SW 1271 (cell line): ENCODE measurements at regions not wholly inside any gene's neighbourhood (a gene's known extent, or its start where the extent isn't known, plus 50 kb on each side); places are given as distances from the start of the nearest gene placed in this dataset.
"Not testable (repeated sequence)": the region's sequence is repeated elsewhere in the genome, so short reads cannot be mapped to it uniquely, and the experiment has no call there.

Source experiments
- DNase-seq, 2 experiments: peaks; one replicate each; lab custom pipeline; 2025; lab: John Stamatoyannopoulos, UW

GRCh38 chr6:169926617-169927417 lies 175.4 kb downstream of the ERMARD start:
- DNase-seq, result no peak

DNA sequence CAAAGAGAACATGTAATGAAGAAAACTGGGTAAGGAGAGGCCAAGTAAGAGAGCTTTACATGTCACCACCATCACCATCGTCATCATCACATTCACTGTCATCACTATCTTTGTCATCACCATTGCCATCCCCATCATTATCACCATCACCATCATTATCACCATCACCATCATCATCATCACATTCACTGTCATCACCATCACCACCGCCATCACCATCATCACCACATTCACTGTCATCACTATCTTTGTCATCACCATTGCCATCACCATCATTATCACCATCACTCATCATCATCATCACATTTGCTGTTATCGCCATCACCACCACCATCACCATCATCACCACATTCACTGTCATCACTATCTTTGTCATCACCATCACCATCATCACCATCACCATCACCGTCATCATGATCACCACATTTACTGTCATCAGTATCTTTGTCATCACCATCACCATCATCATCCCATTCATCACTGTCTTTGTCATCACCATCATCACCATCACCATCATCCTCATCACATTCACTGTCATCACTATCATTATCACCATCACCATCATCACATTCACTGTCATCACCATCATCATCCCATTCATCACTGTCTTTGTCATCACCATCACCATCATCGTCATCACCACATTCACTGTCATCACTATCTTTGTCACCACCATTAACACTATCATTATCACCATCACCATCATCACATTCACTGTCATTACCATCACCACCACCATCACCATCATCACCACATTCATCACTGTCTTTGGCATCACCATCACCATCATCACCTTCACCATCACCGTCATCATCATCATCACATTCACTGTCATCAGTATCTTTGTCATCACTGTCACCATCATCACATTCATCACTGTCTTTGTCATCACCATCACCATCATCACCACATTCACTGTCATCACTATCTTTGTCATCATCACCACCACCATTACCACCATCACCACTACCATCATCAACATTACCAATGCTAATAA lies 172.3 kb downstream of the ERMARD start:
- no peak for DNase-seq

GRCh38 chr6:169921853-169922824 lies 170.7 kb downstream of the ERMARD start:
- DNase-seq, result no peak

GRCh38 chr6:169921217-169921616 lies 169.8 kb downstream of the ERMARD start:
- DNase-seq, result no peak

DNA sequence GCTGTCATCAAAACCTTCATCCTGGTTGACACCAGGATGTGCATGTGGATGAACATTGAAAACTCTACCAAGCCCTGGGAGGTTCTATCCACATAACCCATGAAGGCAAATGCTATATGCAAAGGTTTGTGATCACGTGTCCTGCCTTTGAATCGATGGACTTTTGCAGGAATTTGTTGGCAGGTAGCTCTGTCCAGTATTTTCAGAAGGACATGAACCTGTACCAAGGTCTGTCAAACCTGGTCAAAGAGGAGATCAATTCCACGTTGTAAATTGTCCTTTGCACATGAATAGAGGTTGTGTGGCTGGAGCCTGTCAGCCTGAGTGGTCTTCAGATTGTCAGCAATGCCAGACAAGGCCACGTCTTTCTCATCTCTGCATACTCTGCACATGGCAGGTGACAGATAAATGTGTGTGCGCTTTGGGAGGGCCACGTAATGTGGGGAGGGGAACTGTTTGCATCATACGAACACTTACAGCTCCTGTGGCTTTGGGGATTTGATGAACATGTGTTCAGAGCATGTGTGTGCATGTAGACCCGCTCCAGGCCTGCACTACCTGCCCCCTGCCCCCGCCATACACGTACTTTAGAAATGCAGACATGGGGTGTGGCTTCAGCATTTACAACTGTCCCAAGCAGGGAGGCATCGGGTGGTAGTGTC lies 169.1 kb downstream of the ERMARD start:
- no peak for DNase-seq

GRCh38 chr6:169918954-169919549 lies 167.6 kb downstream of the ERMARD start:
- DNase-seq, result no peak

DNA sequence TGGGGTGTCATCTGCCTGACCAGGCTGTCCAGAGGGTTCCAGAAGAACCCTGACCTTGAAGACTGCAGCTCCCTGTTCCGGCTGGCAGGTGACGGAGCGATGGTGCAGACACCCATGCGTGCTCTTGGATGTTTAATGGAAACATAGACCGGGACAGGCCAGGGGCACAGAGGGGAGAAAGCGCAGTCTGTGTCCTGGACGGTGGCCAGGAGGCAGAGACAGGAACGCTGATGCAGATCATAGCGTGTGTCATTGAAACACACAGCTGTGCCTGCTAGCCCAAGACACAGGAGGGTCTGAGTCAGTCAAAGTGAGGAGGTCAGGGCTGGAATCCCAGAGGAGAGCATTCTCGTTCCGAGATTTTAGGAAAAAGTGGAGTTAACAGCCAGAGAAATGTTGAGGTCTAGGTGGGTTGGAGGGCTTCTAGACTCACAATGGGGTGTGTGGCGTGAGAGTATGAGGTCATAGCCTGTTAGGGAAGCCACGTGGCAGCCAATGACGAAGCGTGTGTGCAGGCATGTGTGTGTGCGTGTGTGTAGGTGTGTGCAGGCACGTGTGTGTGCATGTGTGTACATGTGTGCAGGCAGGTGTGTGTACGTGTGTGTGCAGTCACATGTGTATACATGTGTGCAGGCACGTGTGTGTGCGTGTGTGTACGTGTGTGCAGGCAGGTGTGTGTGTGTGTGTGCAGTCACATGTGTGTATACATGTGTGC lies 167.0 kb downstream of the ERMARD start:
- DNase-seq, result no peak

DNA sequence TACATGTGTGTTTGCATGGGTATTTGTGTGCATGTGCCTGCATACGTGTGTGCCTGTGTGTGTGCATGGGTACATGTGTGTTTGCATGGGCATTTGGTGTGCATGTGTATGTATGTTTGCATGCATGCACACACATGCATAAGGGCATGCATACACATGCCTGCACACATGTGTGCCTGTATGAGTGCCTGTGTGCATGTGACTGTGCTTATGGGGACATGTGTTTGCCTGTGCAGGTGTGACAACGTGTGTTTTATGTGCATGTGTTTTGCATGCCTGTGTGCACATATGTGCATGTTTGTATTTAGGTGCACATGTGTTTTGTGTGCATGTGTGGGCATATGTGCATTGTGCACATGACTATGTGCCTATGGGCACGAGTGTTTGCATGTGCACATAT lies 165.7 kb downstream of the ERMARD start:
- DNase-seq, result no peak

DNA sequence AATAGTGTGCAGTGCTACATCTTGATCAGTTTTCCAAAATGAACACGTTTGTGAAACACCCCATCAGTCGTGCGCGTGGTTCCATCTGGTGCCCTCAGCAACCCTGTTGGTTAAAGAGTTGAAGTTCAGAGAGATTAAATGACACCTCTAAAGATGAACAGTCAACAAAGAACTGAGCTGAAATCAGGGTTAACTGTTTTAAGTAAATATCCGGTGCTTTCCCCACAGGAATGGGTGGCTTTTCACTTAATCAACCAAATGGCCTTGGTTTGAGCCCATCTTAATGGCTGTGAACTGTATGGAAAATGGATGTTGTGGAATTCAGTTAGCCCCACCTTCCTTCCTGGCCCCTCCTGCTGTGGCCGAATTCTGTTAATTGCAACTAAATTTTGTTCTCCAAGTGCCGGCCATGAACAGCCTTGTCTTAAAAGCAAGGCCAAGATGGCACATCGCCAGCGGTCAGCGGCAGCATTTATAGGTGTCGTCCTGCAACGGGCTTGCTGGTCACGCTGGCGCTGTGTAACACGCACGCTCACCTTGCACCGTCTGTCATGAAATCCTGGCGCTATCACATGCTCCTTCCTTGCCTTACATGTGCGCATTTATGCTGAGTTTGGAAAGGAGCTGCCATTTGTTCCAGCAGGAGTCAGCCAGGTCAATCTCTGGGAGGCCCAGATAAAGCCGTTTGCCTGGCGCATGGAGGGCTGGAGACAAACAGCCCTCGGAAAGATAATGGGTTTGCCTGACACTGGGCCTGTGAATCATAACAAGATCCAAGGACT lies 164.5 kb downstream of the ERMARD start:
- no peak for DNase-seq

DNA sequence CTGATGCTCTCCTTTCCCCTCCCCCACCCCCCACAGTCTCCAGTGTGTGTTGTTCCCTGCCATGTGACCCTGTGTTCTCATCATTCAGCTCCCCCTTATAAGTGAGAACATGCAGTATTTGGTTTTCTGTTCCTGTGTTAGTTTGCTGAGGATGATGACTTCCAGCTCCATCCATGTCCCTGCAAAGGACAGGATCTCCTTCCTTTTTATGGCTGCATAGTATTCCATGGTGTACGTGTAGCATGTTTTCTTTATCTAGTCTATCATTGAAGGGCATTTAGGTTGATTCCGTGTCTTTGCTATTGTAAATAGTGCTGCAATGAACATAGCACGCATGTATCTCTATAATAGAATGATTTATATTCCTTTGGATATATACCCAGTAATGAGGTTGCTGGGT lies 162.3 kb downstream of the ERMARD start:
- not testable (repeated sequence) for DNase-seq

DNA sequence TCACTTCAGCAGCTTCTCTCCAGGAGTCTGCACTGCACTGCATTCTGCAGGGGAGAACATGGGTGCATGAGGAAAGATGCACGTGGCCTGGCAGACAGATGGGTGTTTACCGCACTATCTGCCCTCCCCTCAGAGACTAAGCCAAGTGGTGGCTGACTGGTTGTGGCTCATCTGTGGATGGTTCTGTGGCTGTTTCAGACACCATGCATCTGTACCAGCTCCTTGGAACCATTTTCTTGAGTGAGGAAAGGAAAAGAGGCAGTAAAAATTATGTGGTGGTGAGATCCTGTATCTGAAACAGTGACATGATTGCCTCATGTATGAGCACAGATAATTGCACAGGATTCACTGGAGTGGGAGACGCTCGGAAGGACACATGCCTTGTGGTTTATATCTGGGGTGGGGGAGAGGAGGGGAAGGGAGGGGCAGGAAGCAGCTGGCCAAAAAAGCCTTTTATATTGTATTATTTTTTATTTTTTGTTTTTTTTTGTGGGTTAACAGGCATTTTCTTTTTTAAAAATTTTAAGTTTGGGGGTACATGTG lies 161.7 kb downstream of the ERMARD start:
- DNase-seq, result no peak

- no peak for DNase-seq
Measured at GRCh38 chr6:169912266-169913095, 161.1 kb downstream of the ERMARD start.

GRCh38 chr6:169911264-169912263 lies 160.1 kb downstream of the ERMARD start:
- DNase-seq, result no peak

- DNase-seq, result no peak
Measured at GRCh38 chr6:169909113-169909512, 157.7 kb downstream of the ERMARD start.

DNA sequence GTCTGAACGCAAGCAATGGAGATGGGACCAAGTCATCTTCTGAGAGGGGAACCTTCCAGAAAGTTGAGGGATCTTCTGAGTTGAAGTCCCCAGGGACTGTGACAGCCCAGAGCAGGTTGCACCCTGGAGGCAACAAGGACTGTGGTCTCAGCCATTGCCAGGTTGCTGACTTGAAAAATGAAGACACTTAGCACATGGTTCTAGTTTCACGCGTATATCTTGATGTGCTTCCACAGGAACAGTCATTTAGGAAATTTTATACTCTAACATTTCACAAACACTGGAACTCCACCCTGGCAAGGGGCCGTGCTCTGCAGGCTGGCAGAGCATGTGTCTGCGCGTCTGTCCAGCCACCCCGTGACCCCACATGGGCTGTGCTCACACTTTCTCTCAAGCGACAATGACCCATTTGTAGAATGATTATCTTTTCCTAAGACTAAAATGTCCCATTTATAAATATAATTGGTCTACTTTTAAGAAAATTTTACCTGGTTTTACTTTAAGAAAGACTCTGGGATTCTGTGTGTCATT lies 157.0 kb downstream of the ERMARD start:
- no peak for DNase-seq

- DNase-seq, result no peak
Measured at GRCh38 chr6:169907419-169908115, 156.1 kb downstream of the ERMARD start.
